AG08395 (cell line): ENCODE measurements at regions not wholly inside any gene's neighbourhood (a gene's known extent, or its start where the extent isn't known, plus 50 kb on each side); places are given as distances from the start of the nearest gene placed in this dataset.
"Not testable (repeated sequence)": the region's sequence is repeated elsewhere in the genome, so short reads cannot be mapped to it uniquely, and the experiment has no call there.

ENCODE experiments used
- DNase-seq: peaks from one replicate; pipeline ENCODE4 v3.0.0; 2012; ENCODE audit warnings: mixed read lengths, low spot score

DNA sequence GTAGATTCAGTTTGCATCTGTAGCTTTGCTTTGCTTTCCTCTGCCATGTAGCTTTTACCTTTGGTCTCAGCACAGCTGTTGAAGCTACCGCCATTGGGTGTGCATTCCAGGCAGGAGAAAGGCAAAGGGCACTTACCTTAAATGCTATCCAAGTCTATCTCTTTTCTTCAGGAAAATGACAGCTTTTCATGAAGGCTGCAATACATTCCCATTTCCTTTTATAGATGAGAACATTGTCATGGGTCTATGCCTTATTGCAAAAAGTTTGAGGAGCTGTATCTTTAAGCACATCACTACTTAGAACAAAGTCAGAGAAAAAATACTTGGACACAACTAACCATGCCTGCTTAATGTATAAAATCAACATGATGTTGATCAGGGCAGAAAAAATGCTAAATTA lies 266.8 kb downstream of the DOK5 start:
- DNase-seq, result no peak

DNA sequence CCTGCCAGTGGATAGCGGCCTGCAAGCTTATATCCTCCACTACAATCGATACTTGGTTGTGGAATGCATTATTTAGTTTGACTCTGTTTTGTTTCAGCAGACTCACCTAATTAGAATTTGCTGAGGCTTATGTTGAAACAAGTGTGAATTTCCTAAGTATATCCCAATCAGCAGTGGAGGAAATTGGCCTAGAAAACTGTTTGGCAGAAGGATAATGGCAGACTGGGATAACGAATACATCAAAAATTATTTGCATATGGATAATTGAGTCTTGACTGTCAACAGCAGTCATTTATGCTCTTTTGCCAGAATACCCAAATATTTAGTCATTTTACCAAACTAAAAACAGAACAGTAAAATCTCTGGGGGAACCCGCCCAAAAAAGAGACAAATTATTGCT lies 261.0 kb downstream of the DOK5 start:
- no peak for DNase-seq

DNA sequence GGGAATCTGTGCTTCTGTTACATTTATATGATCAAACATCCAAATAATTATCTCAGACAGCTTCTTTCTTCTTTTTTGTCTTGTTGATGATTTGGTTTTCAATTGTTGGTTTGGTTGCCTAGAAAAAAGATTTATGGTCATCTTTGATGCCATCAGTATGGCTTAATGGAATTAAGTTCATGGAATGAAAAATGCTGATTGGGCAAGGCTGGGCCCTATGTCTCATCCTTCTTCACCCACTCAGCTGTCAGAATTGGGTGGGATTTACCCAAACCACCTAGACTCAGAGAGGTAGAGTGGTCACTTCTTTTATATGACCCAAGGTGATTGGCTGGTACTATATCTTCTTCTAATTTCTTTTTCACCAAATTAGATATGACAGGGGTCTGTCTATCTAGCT lies 258.3 kb downstream of the DOK5 start:
- no peak for DNase-seq

DNA sequence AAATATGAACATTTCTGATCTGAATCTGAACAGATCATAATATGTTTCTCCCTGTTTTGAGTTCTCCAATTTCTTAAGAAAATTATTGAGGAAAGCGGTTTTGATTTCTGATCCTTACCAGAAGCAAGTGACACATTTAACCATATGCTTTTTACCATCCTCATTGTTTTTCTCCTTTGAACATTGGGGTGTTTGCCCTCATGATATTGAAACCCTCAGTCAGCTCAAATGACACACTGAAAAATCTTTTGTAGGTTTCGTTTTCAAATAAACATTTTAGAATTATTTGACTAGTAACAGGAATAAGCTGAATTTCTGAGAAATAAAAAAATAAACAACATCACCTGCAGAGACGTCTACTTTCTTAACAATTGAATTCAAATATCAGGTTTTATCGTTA lies 252.1 kb downstream of the DOK5 start:
- no peak for DNase-seq

DNA sequence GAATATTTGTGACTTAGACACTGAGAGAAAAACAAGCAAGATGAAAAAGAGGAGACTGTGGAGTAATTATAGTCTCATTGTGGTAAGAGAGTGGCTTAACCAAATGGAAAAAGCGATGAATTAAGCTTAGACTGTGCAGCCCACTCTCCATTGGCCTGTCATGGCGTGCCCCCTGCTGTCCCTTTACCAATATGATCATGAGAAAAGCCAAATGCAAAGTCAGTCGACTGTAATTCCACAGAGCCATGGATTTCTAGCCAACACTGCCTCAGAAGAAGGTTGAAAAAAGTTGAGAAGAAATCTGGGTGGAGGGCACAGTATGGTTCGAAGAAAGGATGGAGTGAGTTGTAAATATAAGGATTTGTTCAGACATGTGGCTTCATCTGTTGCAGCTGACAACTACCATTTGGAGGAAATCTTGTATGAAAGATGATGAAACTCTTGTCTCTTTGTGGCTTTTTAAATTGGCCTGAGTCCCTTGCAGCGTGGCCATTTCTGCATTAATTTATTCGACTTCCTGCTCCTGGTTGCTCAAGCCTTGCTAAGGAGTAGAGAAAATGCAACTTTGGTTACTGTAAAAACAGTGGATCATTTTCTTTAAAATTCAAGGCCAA lies 251.4 kb downstream of the DOK5 start:
- no peak for DNase-seq

DNA sequence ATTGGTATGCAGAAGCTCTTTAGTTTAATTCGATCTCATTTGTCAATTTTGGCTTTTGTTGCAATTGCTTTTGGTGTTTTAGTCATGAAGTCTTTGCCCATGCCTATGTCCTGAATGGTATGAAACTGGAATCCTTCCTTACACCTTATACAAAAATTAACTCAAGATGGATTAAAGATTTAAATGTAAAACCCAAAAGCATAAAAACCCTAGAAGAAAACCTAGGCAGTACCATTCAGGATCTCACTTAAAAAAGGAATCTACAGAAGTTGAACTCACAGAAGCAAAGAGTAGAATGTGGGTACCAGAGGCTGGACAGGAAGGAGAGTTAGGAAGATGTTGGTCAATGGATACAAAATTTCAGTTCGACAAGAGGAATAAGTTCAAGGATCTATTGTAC lies 249.9 kb downstream of the DOK5 start:
- not testable (repeated sequence) for DNase-seq

DNA sequence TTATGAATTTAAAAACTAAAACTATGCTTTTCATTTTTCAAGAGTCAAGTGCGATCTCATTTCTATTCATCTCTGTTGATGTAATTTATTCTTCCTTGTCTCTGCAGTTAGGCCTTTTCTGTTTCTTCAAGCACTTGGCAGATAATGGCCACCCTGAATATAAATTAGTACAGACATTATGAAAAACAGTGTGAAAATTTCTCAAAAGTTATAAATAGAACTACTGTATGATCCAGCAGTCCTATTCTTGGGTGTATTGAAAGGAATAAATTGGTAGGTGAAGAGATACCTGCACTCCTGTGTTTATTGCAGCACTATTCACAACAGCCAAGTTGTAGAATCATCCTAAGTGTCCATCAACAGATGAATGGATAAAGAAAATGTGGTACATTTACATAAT lies 248.3 kb downstream of the DOK5 start:
- DNase-seq, result no peak

DNA sequence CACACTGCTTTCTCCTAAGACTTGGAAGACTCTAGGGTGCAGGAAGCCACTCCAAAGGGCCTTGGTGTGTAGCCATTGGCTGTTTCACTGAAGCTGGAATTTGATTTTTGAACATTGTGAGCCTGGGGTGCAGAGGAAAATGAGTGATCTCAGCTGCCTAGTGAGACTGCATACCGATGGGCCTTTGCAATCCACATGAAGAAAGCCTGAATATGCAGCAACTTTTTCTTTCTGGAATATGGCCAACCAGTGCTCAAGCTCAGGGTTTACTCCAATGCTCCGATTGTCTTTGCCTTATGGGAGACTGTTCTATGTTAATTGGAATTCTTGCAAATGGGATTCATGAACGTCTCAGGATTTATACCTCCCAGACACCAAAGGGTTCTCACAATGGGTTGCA lies 242.6 kb downstream of the DOK5 start:
- DNase-seq, result no peak

DNA sequence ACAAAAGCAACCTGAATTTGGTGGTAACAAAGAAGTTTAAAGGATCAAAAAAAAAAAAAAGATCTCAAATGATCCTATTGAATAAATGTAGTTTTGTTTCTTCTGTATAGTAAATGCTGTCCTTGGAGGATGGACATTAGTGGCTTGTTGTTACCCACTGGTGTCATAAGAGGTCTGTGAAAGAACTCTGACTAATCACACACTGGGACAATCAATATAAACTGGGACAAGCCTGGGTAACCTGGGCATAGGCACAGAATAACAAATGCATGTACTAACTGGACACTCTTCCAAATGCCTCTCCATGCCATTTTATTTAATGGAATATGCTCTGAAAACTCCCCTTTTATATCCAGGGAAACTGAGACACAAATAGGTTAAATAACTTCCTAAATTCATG lies 241.4 kb downstream of the DOK5 start:
- DNase-seq, result no peak

DNA sequence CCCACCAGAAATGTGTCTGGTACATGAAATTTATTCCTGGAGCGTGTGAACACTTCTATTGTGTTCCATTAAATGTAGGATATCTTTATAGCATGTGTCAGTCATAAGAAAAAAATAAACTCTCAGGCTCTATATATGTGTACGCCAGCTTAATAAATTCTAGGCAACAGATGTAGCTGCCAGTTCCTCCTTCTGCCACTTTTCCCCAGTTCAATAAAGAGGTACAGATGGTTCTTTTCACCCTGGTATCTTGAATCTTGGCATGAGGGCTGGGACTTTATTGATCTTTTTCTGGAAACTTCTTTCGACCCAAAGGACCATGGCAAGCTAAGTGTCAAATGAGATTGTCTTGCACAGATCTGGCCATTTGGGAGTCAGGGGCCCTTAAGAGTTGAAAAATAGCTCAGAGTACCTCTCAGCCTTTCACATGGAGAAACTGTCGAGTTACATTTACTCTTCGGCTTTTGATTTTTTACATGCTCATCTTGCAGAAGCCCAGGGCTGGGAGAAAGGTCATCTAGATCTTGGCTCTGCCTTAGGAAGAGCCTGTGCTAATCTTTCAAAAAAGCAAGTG lies 240.9 kb downstream of the DOK5 start:
- DNase-seq, result no peak

DNA sequence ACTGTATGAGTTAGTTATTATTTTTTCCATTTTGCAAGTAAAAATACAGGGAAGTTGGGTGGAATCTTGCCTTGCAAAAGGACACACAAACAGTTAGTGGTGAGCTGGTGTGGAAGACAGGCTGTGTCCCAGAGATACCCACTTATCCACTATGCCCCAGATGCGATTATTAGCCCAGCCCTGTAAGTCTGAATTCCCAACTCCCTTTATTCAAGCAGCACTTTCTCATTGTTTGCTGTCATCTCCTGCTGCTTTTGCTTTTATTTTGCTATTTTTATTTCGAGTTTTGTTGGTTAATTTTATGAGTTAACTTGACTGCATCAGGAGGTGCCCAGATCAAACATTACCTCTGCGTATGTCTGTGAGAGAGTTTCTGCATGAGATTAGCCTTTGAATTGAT lies 239.4 kb downstream of the DOK5 start:
- no peak for DNase-seq

DNA sequence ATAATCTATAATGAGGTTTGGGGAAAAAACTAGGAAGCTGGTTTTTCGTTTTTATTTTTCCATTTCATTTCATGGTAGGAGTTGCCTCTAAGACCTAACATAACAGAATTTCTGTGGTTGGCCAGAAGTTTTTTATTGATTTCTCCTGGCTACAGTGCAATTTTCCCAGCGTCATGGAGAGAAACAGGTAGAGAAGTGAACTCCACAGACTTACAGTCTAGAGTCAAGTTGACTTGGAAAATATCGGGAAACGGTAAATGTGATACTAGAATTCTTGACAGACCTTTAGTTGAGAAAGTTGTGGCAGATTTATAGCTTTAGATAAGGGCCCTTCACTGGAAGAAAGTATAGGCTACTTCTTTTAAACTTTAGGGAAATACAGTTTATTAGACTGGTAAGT lies 238.3 kb downstream of the DOK5 start:
- no peak for DNase-seq

DNA sequence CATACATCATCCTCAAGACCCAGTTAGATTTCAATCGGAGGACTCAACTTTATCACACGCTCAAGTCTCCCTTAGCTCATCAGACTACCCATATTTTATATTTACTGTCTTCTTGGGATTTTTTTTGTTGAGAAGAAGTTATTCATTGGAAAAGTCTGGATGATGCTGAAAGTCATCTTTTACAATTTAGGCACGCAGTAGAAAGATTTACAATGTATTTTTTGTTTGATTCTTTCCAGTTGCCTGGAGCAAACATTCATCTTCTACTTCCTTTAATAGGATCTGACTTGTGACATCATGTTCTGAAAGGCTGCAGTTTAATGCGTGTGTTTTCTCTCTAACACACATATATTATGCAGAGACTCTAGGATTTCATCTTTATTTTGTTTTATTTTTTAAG lies 235.7 kb downstream of the DOK5 start:
- DNase-seq, result no peak

DNA sequence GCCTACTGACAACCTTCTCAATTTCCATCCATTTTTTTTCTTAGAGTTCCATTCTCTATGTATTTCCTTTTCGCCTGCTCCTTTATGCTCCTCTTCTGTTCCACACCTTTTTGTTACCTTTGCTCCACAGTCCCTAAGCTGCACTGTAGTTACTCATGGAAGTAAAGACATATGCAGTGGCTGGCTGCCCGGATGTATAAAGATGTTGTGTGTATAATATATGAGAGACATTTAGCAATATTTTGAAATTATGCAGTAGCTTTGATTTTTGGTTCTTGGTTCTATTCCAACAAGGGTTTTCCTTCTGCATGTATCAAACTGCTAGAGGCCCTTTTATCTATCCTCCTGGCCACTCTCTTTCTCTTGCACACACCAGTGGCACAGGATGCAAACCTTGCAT lies 234.9 kb downstream of the DOK5 start:
- DNase-seq, result no peak

DNA sequence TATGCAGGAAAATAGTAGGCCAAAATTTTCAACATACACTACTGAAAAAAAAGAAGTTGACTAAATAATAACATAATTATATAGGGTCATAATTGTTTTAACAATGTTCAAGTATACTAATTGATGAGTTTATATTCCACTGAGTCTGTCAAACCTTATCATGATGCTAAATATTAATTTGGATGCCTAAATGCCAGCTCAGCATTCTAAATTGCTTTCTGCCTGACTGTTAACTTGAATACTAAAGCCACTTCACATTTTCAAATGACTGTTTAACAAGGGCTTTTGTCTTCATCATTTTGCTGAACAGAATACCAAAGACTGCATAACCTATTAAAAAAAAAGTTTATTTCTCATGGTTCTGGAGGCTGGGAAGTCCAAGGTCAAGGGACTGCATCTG lies 232.8 kb downstream of the DOK5 start:
- no peak for DNase-seq

DNA sequence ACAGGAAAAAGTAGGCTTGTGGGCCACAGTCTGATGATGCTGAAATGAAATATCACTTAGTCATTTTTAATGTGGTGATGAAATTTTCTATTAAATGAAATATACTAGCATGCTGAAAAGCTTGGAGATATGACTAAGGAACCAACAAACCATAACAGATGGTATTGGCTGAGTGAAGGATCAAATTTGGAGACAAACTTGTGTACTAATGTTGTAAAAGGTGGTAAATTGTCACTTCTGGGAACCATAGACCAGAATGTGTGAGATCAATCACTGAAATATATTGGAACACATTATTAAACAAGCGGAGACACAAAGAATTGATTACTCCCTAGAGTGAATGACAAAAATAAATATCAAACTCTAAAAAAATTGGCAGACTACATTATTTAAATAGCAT lies 232.4 kb downstream of the DOK5 start:
- DNase-seq, result no peak

DNA sequence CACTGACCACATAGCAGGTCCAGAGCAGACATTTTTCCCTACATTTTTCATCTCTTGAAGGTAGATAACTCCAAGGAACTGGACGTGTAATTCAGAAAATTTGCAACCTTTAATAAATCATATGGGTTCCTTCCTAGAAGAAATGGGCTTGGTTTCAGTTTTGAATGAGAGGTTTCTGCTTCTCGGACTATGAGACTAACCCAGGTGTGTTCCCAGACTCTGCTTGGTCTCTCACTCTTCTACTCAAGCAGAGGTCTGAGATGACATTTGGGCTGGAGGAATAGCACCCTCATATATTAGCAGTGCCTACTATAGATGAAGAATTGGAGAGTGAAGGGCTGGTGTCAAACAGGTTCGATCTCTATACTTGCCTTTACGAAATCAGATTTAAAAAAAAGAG lies 231.2 kb downstream of the DOK5 start:
- no peak for DNase-seq

DNA sequence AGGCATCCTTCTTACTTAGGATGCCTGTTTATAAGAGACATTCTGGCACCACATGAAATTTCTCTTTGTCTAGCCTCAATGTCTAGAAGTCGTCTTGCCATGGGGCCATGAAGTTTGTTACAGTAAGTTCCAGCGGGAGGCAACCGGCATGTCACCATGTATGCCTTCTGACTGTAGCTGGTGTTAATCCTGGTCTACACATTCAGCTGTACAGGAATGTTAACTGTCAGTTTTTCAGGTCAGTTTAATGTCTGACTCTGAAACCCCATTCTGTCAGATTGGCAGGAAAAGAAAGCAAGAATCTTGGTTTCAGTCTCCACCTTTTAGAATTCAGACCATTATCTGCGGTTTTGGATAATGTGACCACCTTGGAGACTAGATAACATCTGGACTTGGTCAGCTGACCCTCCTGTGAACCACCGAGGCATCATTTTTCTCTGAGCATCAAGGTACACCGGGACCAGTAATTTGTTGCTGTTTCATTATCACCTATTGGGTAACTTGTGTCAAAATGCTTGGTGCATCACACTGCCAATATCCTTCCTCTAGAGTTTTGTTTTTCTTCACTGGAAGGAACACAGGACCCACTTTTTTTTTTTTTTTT lies 228.7 kb downstream of the DOK5 start:
- no peak for DNase-seq
